Fibroblast of the conjunctiva (primary cell): ENCODE measurements at regions not wholly inside any gene's neighbourhood (a gene's known extent, or its start where the extent isn't known, plus 50 kb on each side); places are given as distances from the start of the nearest gene placed in this dataset.
"Not testable (repeated sequence)": the region's sequence is repeated elsewhere in the genome, so short reads cannot be mapped to it uniquely, and the experiment has no call there.

Source experiments
- DNase-seq: peaks from one replicate; pipeline ENCODE4 v3.0.0-alpha.2; 2010; ENCODE audit warnings: low read depth

- DNase-seq, result no peak
Observed at GRCh38 chr10:53072144-53072543, 299.6 kb upstream of the MBL2 start.

GRCh38 chr10:53071505-53072125, 299.0 kb upstream of the MBL2 start:
- DNase-seq, result no peak

GRCh38 chr10:53069013-53069412, 296.4 kb upstream of the MBL2 start:
- DNase-seq, result no peak

- DNase-seq, result no peak
Observed at GRCh38 chr10:53064614-53065013, 292.0 kb upstream of the MBL2 start.

- no peak for DNase-seq
Observed at GRCh38 chr10:53063805-53064204, 291.2 kb upstream of the MBL2 start.

- no peak for DNase-seq
Observed at GRCh38 chr10:53052521-53053164, 280.1 kb upstream of the MBL2 start.

- DNase-seq, result no peak
Observed at GRCh38 chr10:53045315-53045714, 272.7 kb upstream of the MBL2 start.

- DNase-seq, result not testable (repeated sequence)
Observed at GRCh38 chr10:53035823-53036222, 263.2 kb upstream of the MBL2 start.

GRCh38 chr10:53033396-53033795, 260.8 kb upstream of the MBL2 start:
- DNase-seq, result no peak

GRCh38 chr10:53029872-53030849, 257.6 kb upstream of the MBL2 start:
- not testable (repeated sequence) for DNase-seq

GRCh38 chr10:53029449-53029848, 256.9 kb upstream of the MBL2 start:
- no peak for DNase-seq

- DNase-seq, result not testable (repeated sequence)
Observed at GRCh38 chr10:53025765-53026164, 253.2 kb upstream of the MBL2 start.

- no peak for DNase-seq
Observed at GRCh38 chr10:53025172-53025711, 252.7 kb upstream of the MBL2 start.

GRCh38 chr10:53023411-53023810, 250.8 kb upstream of the MBL2 start:
- DNase-seq, result no peak

GRCh38 chr10:53022611-53023088, 250.1 kb upstream of the MBL2 start:
- DNase-seq, result no peak

GRCh38 chr10:53013201-53013810, 240.7 kb upstream of the MBL2 start:
- DNase-seq, result no peak

- no peak for DNase-seq
Observed at GRCh38 chr10:53009961-53010907, 237.7 kb upstream of the MBL2 start.

- no peak for DNase-seq
Observed at GRCh38 chr10:53007527-53007842, 234.9 kb upstream of the MBL2 start.

GRCh38 chr10:53006663-53007526, 234.3 kb upstream of the MBL2 start:
- no peak for DNase-seq
